ENCODE measurements at regions not wholly inside any gene's neighbourhood (a gene's known extent, or its start where the extent isn't known, plus 50 kb on each side); places are given as distances from the start of the nearest gene placed in this dataset.
A peak's percentile ranks its signal among the peaks of the same experiment; 100 is the strongest.

GRCh38 chr4:100970414-100970813, 376.9 kb downstream of the PPP3CA start:
- DNase-seq, result no peak

- DNase-seq, result no peak
Observed at GRCh38 chr4:100969925-100970324, 377.4 kb downstream of the PPP3CA start.

GRCh38 chr4:100968046-100968445, 379.3 kb downstream of the PPP3CA start:
- DNase-seq, result no peak

- no peak for DNase-seq
Observed at GRCh38 chr4:100963627-100964026, 383.7 kb downstream of the PPP3CA start.

GRCh38 chr4:100962698-100963097, 384.6 kb downstream of the PPP3CA start:
- no peak for DNase-seq

GRCh38 chr4:100960232-100960631, 387.1 kb downstream of the PPP3CA start:
- DNase-seq, result no peak

GRCh38 chr4:100954046-100954445, 393.3 kb downstream of the PPP3CA start:
- DNase-seq, result no peak

GRCh38 chr4:100953616-100954015, 393.7 kb downstream of the PPP3CA start:
- no peak for DNase-seq

- DNase-seq, result no peak
Observed at GRCh38 chr4:100952590-100952989, 394.7 kb downstream of the PPP3CA start.

- no peak for DNase-seq
Observed at GRCh38 chr4:100949350-100949935, 397.9 kb downstream of the PPP3CA start.

GRCh38 chr4:100948911-100949310, 398.4 kb downstream of the PPP3CA start:
- DNase-seq, result no peak

GRCh38 chr4:100945789-100946188, 401.5 kb downstream of the PPP3CA start:
- DNase-seq, result no peak

- peak; percentile 33 for DNase-seq
Observed at GRCh38 chr4:100938698-100939097, 408.6 kb downstream of the PPP3CA start.

- DNase-seq, result no peak
Observed at GRCh38 chr4:100936661-100937375, 410.5 kb downstream of the PPP3CA start.

GRCh38 chr4:100935090-100935489, 412.2 kb downstream of the PPP3CA start:
- no peak for DNase-seq

- no peak for DNase-seq
Observed at GRCh38 chr4:100933628-100934027, 413.7 kb downstream of the PPP3CA start.

GRCh38 chr4:100929758-100930157, 411.9 kb upstream of the EMCN start:
- no peak for DNase-seq

GRCh38 chr4:100929135-100929534, 411.3 kb upstream of the EMCN start:
- DNase-seq, result no peak

GRCh38 chr4:100926039-100926717, 408.4 kb upstream of the EMCN start:
- DNase-seq, result no peak

- DNase-seq, result no peak
Observed at GRCh38 chr4:100913685-100914084, 395.9 kb upstream of the EMCN start.

- DNase-seq, result no peak
Observed at GRCh38 chr4:100908540-100908939, 390.7 kb upstream of the EMCN start.

GRCh38 chr4:100907465-100908454, 389.9 kb upstream of the EMCN start:
- DNase-seq, result no peak

GRCh38 chr4:100906973-100907372, 389.2 kb upstream of the EMCN start:
- DNase-seq, result no peak

Measured in NCI-H1436 (cell line).